ENCODE measurements at regions not wholly inside any gene's neighbourhood (a gene's known extent, or its start where the extent isn't known, plus 50 kb on each side); places are given as distances from the start of the nearest gene placed in this dataset.
A peak's percentile ranks its signal among the peaks of the same experiment; 100 is the strongest.

- no peak for DNase-seq (ENCODE audit: low read depth)
These were observed 236.2 kb upstream of the WWC1 start for GRCh38 chr5:168055141-168055683.

- no peak for DNase-seq (ENCODE audit: low read depth)
These were observed 235.5 kb upstream of the WWC1 start for GRCh38 chr5:168055961-168056360.

GRCh38 chr5:168056499-168057182, 234.8 kb upstream of the WWC1 start:
- DNase-seq (ENCODE audit: low read depth), result no peak

- no peak for DNase-seq (ENCODE audit: low read depth)
These were observed 233.5 kb upstream of the WWC1 start for GRCh38 chr5:168057905-168058304.

- DNase-seq (ENCODE audit: low read depth), result no peak
These were observed 232.3 kb upstream of the WWC1 start for GRCh38 chr5:168059131-168059530.

GRCh38 chr5:168062239-168062638, 229.2 kb upstream of the WWC1 start:
- DNase-seq (ENCODE audit: low read depth), result no peak

- DNase-seq (ENCODE audit: low read depth), result no peak
These were observed 227.0 kb upstream of the WWC1 start for GRCh38 chr5:168064457-168064856.

- no peak for DNase-seq (ENCODE audit: low read depth)
These were observed 226.4 kb upstream of the WWC1 start for GRCh38 chr5:168064933-168065622.

GRCh38 chr5:168066536-168067208, 224.8 kb upstream of the WWC1 start:
- DNase-seq (ENCODE audit: low read depth), result no peak

GRCh38 chr5:168070761-168071160, 220.7 kb upstream of the WWC1 start:
- DNase-seq (ENCODE audit: low read depth), result no peak

GRCh38 chr5:168072665-168073064, 218.8 kb upstream of the WWC1 start:
- DNase-seq (ENCODE audit: low read depth), result no peak

- DNase-seq (ENCODE audit: low read depth), result no peak
These were observed 218.1 kb upstream of the WWC1 start for GRCh38 chr5:168073311-168073710.

- DNase-seq (ENCODE audit: low read depth), result no peak
These were observed 217.2 kb upstream of the WWC1 start for GRCh38 chr5:168073991-168074800.

- no peak for DNase-seq (ENCODE audit: low read depth)
These were observed 216.1 kb upstream of the WWC1 start for GRCh38 chr5:168075387-168075786.

- DNase-seq (ENCODE audit: low read depth), result no peak
These were observed 214.9 kb upstream of the WWC1 start for GRCh38 chr5:168076561-168076991.

GRCh38 chr5:168085261-168086031, 206.0 kb upstream of the WWC1 start:
- DNase-seq (ENCODE audit: low read depth), result no peak

- peak; percentile 31 for DNase-seq (ENCODE audit: low read depth)
These were observed 205.3 kb upstream of the WWC1 start for GRCh38 chr5:168086104-168086610.

- no peak for DNase-seq (ENCODE audit: low read depth)
These were observed 204.7 kb upstream of the WWC1 start for GRCh38 chr5:168086746-168087145.

- DNase-seq (ENCODE audit: low read depth), result no peak
These were observed 202.9 kb upstream of the WWC1 start for GRCh38 chr5:168088410-168089173.

All from LHCN-M2 (cell line).